ENCODE measurements at regions not wholly inside any gene's neighbourhood (a gene's known extent, or its start where the extent isn't known, plus 50 kb on each side); places are given as distances from the start of the nearest gene placed in this dataset.

- ChIA-PET CTCF (ENCODE audit: partially characterized antibody) (interaction anchor here (1.2 kb wide), 1 partner anchor 10 kb away, joined by 4 read pairs; no protein-coding TSS in a partner anchor), POLR2A (ENCODE audit: partially characterized antibody) (no interaction called here)
- Histone ChIP-seq H2AK5ac (ENCODE audit: low read depth, low read length) (no peak overlapping the region), H3K27me3 (replicated peaks in 1 of 4; ENCODE audit: control insufficient read depth in 3 of 4, extremely low read depth in 1 of 4, insufficient read depth in 3 of 4, low read length in 3 of 4) (no peaks in the 10 kb centered on the region), H3K4me2 (ENCODE audit: insufficient read depth in 1 of 2, low read depth in 2 of 2, low read length in 2 of 2) (no peak overlapping the region), H2BK12ac (ENCODE audit: low read depth, low read length) (no peak overlapping the region), H4K8ac (ENCODE audit: extremely low read depth, insufficient read depth, low read length) (no peak overlapping the region), H3K56ac (replicated peaks; ENCODE audit: insufficient read length, low read depth, low read length) (no peak overlapping the region), H2BK120ac (replicated peaks; ENCODE audit: low read depth, low read length) (no peak overlapping the region), H4K91ac (replicated peaks; ENCODE audit: insufficient read length, low read length) (no peak overlapping the region), H2BK15ac (ENCODE audit: low read length) (no peak overlapping the region), H2AFZ (ENCODE audit: low read length) (no peak overlapping the region), H4K5ac (ENCODE audit: insufficient read length, low read depth, low read length) (no peak overlapping the region), H3K4me1 (replicated peaks in 1 of 4; ENCODE audit: control insufficient read depth in 3 of 4, insufficient read depth in 4 of 4, low read length in 3 of 4) (no peaks in the 10 kb centered on the region), H3K18ac (ENCODE audit: extremely low read depth, low read length) (no peak overlapping the region), H3K27ac (ENCODE audit: low read depth, low read length) (no peak overlapping the region), H3K9me3 (ENCODE audit: insufficient read depth in 2 of 2, low read depth in 1 of 2, low read length in 1 of 2) (no peaks in the 10 kb centered on the region), H3K4ac (replicated peaks; ENCODE audit: insufficient read length, low read depth, low read length) (no peak overlapping the region), H3K23ac (ENCODE audit: insufficient read length) (no peak overlapping the region), H3K9ac (replicated peaks in 1 of 4; ENCODE audit: extremely low read depth in 1 of 4, low read depth in 3 of 4, low read length in 3 of 4) (no peak overlapping the region), H3K23me2 (ENCODE audit: low read depth, low read length) (no peaks in the 10 kb centered on the region), H3K79me2 (ENCODE audit: control insufficient read depth in 1 of 2, insufficient read depth in 2 of 2, low read length in 2 of 2) (no peaks in the 10 kb centered on the region), H4K20me1 (replicated peaks in 1 of 2; ENCODE audit: control insufficient read depth in 1 of 2, insufficient read depth in 2 of 2, low read length in 2 of 2) (no peaks in the 10 kb centered on the region), H3K36me3 (ENCODE audit: control insufficient read depth in 2 of 4, insufficient read depth in 4 of 4, low read length in 3 of 4) (no peaks in the 10 kb centered on the region), H2BK5ac (ENCODE audit: low read depth, low read length) (no peak overlapping the region), H3K14ac (ENCODE audit: insufficient read length) (no peak overlapping the region), H3K4me3 (ENCODE audit: extremely low read depth in 1 of 4, insufficient read depth in 2 of 4, low read depth in 3 of 4, low read length in 4 of 4) (no peak overlapping the region), H3K79me1 (ENCODE audit: low read depth, low read length) (no peaks in the 10 kb centered on the region), H2BK20ac (ENCODE audit: low read length) (no peak overlapping the region)
- FAIRE-seq: no peak
- DNase-seq (ENCODE audit: low read depth in 1 of 2, low spot score in 2 of 2): no peak
- TF ChIP-seq MAFK (IDR thresholded peaks at IDR 0.05; ENCODE audit: low read depth, low read length) (no peak), RAD21 (IDR thresholded peaks at IDR 0.05 in 1 of 2, conservative IDR thresholded peaks at IDR 0.05 in 1 of 2; ENCODE audit: low read depth in 2 of 2, low read length in 2 of 2) (peak in 1 of 2 experiments; percentile 29; a peak in 2 of 4 replicates)
Observed at GRCh38 chr18:67845035-67845434, 328.5 kb upstream of the DSEL start.
